HT-29 (cell line): ENCODE measurements at regions not wholly inside any gene's neighbourhood (a gene's known extent, or its start where the extent isn't known, plus 50 kb on each side); places are given as distances from the start of the nearest gene placed in this dataset.

ENCODE experiments used
- DNase-seq: peaks from one replicate; pipeline ENCODE4 v3.0.0-alpha.2; 2015; ENCODE audit warnings: low spot score

- DNase-seq = no peak
Measured at GRCh38 chr12:67141296-67142018, 127.7 kb upstream of the CAND1 start.

DNA sequence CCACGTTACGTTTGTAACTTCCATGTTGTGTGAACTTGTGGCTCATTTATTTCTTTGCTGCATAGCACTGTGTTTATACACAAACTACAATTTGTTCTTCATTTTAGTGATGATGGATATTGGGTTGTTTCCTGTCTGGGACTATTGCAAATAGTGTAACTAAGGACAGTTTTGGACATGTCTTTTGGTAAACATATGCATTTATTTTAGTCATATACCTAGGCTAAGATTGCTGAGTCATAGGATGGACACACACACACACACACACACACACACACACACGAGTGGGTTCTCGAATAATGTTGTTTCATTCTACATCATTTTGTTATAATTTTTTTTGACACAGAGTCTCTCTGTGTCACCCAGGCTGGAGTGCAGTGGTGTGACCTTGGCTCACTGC, 123.5 kb upstream of the CAND1 start:
- no peak for DNase-seq

DNA sequence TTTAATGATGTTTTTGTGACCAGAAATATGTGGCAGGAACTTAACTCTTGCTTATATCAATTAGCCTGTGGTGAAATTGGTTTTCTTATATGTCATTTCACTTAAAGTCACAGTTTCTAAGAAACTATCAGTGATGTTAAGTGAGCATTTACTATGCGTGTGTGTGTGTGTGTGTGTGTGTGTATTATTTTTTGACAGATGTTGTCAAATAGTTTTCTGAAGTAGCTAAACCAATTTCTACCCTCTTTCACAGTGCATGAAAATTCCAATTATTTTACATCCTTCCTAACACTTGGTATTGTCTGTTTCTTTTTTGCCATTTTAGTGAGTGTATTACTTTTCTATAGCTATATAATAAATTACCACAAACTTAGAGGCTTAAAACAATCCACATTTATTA, 122.1 kb upstream of the CAND1 start:
- DNase-seq = no peak

GRCh38 chr12:67147447-67147846, 121.7 kb upstream of the CAND1 start:
- no peak for DNase-seq

DNA sequence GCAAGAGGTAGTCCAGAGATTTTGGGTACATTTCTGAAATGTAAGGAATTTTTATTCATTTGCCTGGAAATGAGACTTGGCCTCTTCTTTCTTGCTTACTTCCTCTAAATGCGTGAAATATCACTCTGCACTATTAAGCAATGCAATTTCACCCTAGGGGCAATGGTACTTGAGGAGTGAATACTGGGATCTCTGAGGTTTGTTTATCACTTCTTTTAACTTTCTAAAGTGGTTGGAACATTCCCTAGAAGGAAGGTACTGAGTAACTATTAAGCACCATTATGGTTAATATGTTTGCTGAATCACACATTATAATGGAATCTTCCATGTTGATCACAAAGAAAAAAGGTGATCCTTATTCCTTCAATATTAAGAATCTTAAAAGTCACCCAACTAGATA, 120.9 kb upstream of the CAND1 start:
- no peak for DNase-seq

GRCh38 chr12:67151886-67152285, 117.3 kb upstream of the CAND1 start:
- DNase-seq = no peak

DNA sequence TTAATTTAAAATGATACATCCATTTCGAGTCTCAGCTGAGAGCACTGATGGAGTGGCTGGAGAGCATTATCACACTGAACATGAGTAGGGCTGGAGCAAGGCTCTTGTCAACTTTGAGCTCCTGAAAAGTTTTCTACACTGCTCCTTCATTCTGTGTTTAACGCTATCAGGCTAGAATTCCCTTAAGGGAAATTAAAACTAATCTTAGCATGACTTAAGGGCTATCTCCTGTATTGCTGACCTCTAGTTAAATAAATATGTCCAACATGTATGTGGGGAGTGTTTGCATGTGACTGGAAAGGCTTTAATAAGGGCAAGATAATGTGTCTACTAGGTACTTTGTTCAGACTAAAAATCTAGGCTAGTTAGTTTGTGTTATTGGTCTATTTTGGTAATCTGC, 116.7 kb upstream of the CAND1 start:
- no peak for DNase-seq

DNA sequence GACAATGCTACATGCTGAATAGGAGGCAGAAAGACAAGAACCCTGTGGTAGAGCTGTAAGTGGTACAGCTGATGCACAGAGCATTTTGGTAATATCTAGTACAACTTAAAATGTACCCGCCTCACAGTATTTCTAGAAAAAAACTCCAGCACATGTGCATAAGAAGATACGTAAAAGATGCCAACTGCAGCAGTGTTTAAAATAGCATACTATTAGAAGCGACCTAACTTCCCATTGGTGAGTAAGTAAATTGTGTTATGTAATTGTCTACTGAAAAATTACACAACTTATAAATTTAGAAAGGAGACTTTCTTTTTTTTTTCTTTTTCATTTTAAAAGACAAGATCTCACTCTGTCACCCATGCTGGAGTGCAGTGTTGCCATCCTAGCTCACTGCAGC, 114.3 kb upstream of the CAND1 start:
- DNase-seq = no peak

GRCh38 chr12:67155863-67156262, 113.3 kb upstream of the CAND1 start:
- no peak for DNase-seq

GRCh38 chr12:67161322-67161918, 107.7 kb upstream of the CAND1 start:
- DNase-seq = peak; percentile 61

- no peak for DNase-seq
Measured at GRCh38 chr12:67173258-67173657, 95.9 kb upstream of the CAND1 start.

- no peak for DNase-seq
Measured at GRCh38 chr12:67182551-67182950, 86.6 kb upstream of the CAND1 start.

DNA sequence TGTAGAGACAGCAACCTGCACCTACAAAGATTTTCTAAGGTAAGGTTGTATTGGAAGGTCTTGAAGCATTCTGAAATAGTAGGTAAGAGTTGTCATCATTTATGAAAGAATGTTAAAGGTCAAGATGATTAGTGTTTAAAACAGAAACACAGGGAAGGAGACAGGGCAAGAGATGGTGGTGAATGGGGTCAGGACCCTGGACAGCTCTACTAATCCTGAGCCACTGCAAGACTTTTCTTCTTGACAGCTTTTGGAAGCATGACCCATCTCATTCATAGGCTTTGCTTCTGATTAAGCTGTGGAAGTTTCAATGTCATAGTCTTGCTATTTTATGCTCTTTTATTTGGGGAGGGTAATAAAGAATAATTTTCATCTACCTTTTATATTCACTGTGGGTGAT, 75.5 kb upstream of the CAND1 start:
- peak; percentile 56 for DNase-seq

DNA sequence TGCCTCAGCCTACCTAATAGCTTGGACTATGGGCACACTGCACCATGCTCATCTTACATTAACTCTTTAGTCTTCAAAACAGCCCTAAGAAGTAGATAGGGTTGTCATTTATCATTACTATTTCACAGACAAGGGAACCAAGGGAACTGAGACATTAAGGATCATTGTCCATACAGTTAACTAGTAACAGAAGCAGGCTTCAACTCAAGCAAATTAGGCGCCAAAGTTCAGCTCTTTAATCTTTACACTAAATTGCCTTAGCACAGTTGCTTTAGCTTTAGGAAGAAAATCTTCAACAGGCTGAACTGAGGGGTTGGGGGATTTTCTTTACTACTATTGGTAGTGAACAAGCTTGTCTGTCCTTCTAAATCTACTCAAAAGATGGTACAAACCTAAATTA, 68.8 kb upstream of the CAND1 start:
- no peak for DNase-seq

DNA sequence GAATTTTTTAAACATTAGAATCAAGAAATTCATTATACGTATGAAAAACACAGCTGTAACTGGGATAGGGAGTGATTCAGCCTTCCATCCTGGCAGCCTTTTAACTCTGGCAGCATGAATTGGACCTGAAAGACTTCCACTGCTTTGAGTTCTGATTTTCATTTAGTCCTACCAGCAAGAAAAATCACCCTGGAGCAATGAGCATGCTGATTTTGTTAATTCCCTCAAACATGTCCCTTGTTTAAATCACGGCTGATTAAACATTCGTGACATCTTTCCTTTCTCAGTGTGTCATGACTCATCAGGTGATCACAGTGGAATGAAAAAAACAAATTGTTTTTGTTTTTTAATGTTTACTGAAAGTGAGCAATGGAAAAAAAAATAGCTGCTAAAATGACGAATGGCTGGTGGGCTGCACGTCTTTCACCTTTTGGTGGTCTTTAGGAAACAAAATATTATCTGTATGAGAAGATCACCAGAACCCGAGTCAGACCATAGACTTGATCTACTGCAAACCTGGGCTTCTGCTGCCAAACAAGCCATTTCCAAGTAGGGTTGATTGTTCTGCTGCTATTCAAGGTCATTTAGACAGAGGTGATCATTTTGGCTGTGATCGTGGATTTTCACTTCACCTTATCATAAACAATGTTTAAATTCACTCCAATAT, 67.0 kb upstream of the CAND1 start:
- DNase-seq = no peak

GRCh38 chr12:67202678-67203012, 66.5 kb upstream of the CAND1 start:
- DNase-seq = no peak

GRCh38 chr12:67208281-67209067, 60.7 kb upstream of the CAND1 start:
- DNase-seq = no peak

DNA sequence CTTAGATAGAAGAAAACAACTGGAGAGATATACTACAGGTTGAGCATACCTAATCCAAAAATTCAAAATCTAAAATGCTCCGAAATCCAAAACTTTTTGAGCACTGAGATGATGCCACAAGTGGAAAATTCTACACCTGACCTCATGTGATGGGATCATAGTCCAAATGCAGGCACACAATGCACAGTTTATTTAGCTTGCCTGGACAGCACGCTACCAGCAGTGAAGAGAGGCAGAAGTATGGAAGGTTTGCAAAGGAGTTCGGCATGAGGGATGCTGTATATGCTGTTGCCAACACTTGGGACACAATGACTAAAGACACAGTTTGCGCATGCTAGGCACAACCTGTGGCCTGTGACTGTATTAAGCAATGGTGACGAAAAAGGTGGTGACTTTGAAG, 58.1 kb upstream of the CAND1 start:
- no peak for DNase-seq

- DNase-seq = no peak
Measured at GRCh38 chr12:67211494-67211893, 57.7 kb upstream of the CAND1 start.

DNA sequence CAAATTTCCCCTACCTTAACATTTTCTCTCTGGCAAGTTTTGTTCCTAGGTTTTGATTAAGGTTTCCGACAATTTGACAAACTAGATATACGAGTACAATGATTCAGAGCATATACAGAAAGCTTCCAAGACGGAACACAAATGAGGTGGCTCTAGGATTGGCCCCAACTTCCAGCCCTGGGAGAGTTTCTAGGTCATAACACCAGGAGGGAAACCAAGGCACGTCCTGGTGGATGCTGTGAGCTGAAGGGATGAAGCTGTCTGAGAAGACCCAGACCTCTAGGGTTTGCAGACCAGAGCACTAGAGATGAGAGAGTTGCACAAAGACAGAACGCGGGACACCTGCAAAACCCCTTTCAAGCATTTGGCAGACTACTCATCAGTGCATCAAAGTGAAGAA, 51.5 kb upstream of the CAND1 start:
- DNase-seq = no peak
